Esophagus muscularis mucosa (tissue), 4 donors: ENCODE measurements at regions not wholly inside any gene's neighbourhood (a gene's known extent, or its start where the extent isn't known, plus 50 kb on each side); places are given as distances from the start of the nearest gene placed in this dataset.

Source experiments
- DNase-seq: peaks from one replicate; pipeline ENCODE4 v3.0.0-alpha.2; 2017; ENCODE audit errors: extremely low spot score
- H3K27ac ChIP-seq, 4 donors: fragments of 200-600 bp; sonication (generic); replicated peaks in 1 of 4; 1 replicate in 3 of 4; 2 replicates in 1 of 4; pipeline ENCODE4 v1.5.1; 2016 to 2019; ENCODE audit warnings: mild to moderate bottlenecking in 1 of 4
- H3K27me3 ChIP-seq, 4 donors: fragments of 200-600 bp; sonication (generic); one replicate each; pipeline versions ENCODE4 v1.5.1 to v1.6.0; 2016 to 2019
- H3K36me3 ChIP-seq, 4 donors: fragments of 200-600 bp; sonication (generic); one replicate each; pipeline ENCODE4 v1.5.1; 2016 to 2019
- H3K4me1 ChIP-seq, 4 donors: fragments of 200-600 bp; sonication (generic); one replicate each; pipeline ENCODE4 v1.5.1; 2016 to 2019
- H3K4me3 ChIP-seq, 4 donors: fragments of 200-600 bp; sonication (generic); 1 replicate in 2 of 4; 2 replicates in 2 of 4; pipeline ENCODE4 v1.5.1; 2016 to 2019; ENCODE audit warnings: mild to moderate bottlenecking in 4 of 4, moderate library complexity in 1 of 4
- H3K9me3 ChIP-seq, 4 donors: fragments of 200-600 bp; sonication (generic); 1 replicate in 3 of 4; 2 replicates in 1 of 4; pipeline ENCODE4 v1.5.1; 2016 to 2019
- CTCF ChIP-seq, 3 experiments: fragments of 200-600 bp in 2 of 3; fragments of 450-650 bp in 1 of 3; sonication (generic) in 2 of 3; IDR thresholded peaks; one replicate each; pipeline ENCODE4 v1.5.1; 2017 to 2019; ENCODE audit warnings: antibody characterized with exemption in 3 of 3, mild to moderate bottlenecking in 2 of 3, moderate library complexity in 1 of 3
- EP300 ChIP-seq: sonication (generic); formaldehyde crosslinking; IDR thresholded peaks from one replicate; pipeline ENCODE4 v1.6.1; 2017; ENCODE audit warnings: antibody characterized with exemption
- POLR2A ChIP-seq: fragments of 450-650 bp; IDR thresholded peaks from one replicate; pipeline ENCODE4 v1.6.1; 2017; ENCODE audit warnings: antibody characterized with exemption, moderate library complexity, mild to moderate bottlenecking, low read depth
- POLR2AphosphoS5 ChIP-seq, 2 donors: sonication (generic); formaldehyde crosslinking; IDR thresholded peaks; one replicate each; pipeline ENCODE4 v1.6.1; 2017; ENCODE audit warnings: antibody characterized with exemption in 2 of 2
- WGBS: methylation state at CpG from one replicate; pipeline ENCODE4 v1.1.5; 2018; 5-methylcytosine and 5-hydroxymethylcytosine counted together
- intact Hi-C: fragments of 100-400 bp; cut with DNase I; formaldehyde crosslinking; loops from one replicate; pipeline ENCODE4 v1.15.1; 2023

GRCh38 chr12:59934486-59934885 is 338.7 kb downstream of the SLC16A7 start:
- Histone ChIP-seq H3K4me1 (no peaks in the 10 kb centered on the region), H3K27me3 (no peaks in the 10 kb centered on the region), H3K9me3 (no peaks in the 10 kb centered on the region), H3K4me3 (no peak overlapping the region), H3K36me3 (no peaks in the 10 kb centered on the region), H3K27ac (no peak overlapping the region)
- TF ChIP-seq EP300 (no peak), POLR2AphosphoS5 (IDR thresholded peaks at IDR 0.05) (no peak), CTCF (IDR thresholded peaks at IDR 0.05) (no peak), POLR2A (no peak)
- 79% methylated on average over 1 of the region's 1 CpG for WGBS
- intact Hi-C loops: no loop called here
- DNase-seq: no peak

- no peak for TF ChIP-seq POLR2A
- no peak for TF ChIP-seq CTCF (IDR thresholded peaks at IDR 0.05)
- no peak for TF ChIP-seq POLR2AphosphoS5 (IDR thresholded peaks at IDR 0.05)
- TF ChIP-seq EP300: no peak
- H3K4me3 ChIP-seq: no peak overlapping the region
- no peaks in the 10 kb centered on the region for H3K9me3 ChIP-seq
- H3K36me3 ChIP-seq: no peaks in the 10 kb centered on the region
- no peaks in the 10 kb centered on the region for H3K4me1 ChIP-seq
- H3K27me3 ChIP-seq: no peaks in the 10 kb centered on the region
- 75% methylated on average over 3 of the region's 3 CpGs for WGBS
- intact Hi-C loops: no loop called here
- no peak for DNase-seq
- H3K27ac ChIP-seq: no peak overlapping the region
These were observed 340.7 kb downstream of the SLC16A7 start for GRCh38 chr12:59936534-59936933.

DNA sequence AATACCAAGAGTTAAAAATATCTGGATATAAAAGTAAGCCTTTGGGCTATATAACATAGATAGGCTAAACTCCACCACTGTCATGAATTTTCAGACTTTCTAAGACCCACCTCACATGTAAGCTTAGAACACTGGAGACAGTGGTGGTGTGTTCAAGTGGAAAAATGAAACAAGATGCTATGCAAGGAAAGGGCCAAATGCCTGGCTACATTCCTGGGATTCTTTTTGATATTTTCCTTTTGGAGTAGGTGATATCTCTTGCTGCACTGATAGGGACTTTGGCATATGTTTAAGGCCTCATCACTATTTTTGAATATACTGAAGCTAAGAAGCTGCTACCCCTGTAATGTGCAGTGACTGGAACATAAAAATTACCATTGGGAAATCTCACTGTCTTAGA is 341.3 kb downstream of the SLC16A7 start:
- no peaks in the 10 kb centered on the region for H3K27me3 ChIP-seq
- TF ChIP-seq POLR2A (no peak), EP300 (no peak), POLR2AphosphoS5 (IDR thresholded peaks at IDR 0.05) (no peak), CTCF (IDR thresholded peaks at IDR 0.05) (no peak)
- H3K36me3 ChIP-seq: no peaks in the 10 kb centered on the region
- no peak overlapping the region for H3K27ac ChIP-seq
- DNase-seq: no peak
- H3K9me3 ChIP-seq: no peaks in the 10 kb centered on the region
- no peaks in the 10 kb centered on the region for H3K4me1 ChIP-seq
- H3K4me3 ChIP-seq: no peak overlapping the region
- intact Hi-C loops: no loop called here

GRCh38 chr12:59938190-59938962 is 342.5 kb downstream of the SLC16A7 start:
- Histone ChIP-seq H3K9me3 (no peaks in the 10 kb centered on the region), H3K4me1 (no peaks in the 10 kb centered on the region), H3K4me3 (no peak overlapping the region), H3K36me3 (no peaks in the 10 kb centered on the region), H3K27me3 (no peaks in the 10 kb centered on the region), H3K27ac (no peak overlapping the region)
- TF ChIP-seq EP300: no peak
- TF ChIP-seq CTCF (IDR thresholded peaks at IDR 0.05): no peak
- TF ChIP-seq POLR2AphosphoS5 (IDR thresholded peaks at IDR 0.05): no peak
- no peak for TF ChIP-seq POLR2A
- intact Hi-C loops: no loop called here
- WGBS: 80% methylated on average over 8 of the region's 8 CpGs
- no peak for DNase-seq
